GM18517 (cell line): ENCODE measurements at regions not wholly inside any gene's neighbourhood (a gene's known extent, or its start where the extent isn't known, plus 50 kb on each side); places are given as distances from the start of the nearest gene placed in this dataset.
"Not testable (repeated sequence)": the region's sequence is repeated elsewhere in the genome, so short reads cannot be mapped to it uniquely, and the experiment has no call there.

Experiments used
- ATAC-seq: cut with Tn5 transposase; IDR thresholded peaks from one replicate; pipeline ENCODE4 v1.9.1; 2021; ENCODE audit warnings: mild to moderate bottlenecking, moderate library complexity; ENCODE audit not compliant: unreplicated experiment

DNA sequence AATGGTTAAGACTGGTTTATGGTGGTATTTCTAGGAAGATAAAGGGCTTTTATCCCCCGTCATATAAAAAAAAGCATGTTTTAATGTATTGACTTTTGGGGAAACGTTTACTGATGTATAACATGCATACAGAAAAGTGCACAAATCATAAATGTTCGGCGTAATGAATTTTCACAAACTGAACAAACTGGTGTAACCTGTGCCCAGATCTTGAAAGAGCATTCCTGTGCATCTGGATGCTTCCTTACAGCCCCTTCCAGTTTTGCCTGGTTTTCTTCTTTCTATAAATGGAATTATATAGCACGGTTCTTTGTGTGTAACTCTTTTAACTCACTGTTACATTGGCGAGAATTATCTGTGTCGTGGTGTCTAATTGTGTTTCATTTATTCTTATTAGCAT lies 693.8 kb upstream of the TBX3 start:
- no peak for ATAC-seq

DNA sequence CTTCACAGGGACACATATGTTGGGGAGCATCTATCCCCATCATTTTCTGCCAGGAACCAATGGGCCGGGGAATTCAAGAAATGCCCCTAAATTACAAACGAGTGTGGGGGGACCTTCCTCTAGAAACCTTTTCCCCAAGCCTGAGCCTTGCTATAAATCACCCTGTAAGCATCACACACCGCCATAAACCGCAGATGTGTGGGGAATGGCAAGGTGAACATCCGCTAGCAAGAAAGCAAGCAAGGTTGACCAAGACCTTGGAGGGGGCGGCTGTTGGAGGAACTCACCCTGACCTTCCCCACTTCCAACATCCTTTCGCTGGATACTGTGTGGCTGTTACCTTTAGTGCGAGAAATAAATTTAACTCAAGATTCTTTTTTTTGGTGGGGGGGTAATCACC lies 693.3 kb upstream of the TBX3 start:
- ATAC-seq: no peak

DNA sequence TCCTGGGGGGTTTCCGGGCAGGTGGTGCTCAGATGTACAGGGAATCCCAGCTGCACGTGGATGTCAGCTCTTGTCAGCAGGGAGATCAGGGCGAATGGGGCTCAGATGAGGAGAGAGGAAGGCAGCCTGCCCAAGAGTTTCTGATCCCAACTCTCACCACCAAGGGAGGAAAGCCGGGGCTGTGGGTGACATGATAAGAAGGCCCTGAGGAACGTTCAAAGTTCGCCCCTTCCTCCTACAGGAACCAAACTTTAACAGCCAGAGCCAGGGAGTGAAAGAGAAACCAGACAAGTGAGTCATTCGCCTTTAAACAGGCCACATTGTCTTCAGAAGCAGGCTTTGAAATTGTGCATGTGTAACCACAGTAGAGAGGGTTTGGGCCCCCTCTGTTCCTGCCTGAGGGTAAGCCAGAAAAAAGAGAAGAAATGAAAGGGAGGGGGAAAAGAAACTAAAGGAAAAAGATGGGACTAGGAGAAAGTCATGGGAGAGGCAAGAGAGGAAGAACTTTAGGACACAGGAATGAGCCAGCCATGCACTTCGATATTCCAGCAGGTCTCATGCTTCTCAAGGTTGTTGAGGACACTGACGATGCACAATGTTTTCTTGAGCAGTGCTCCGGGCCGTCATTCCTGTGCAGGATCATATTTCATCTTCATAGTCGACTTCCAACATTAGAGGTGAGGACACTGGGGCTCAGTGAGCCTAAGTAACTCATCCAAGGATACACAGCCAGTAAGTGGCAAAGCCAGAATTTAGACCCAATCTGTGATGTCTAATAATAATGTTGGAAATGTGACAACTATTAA lies 691.4 kb upstream of the TBX3 start:
- ATAC-seq: peak; percentile 96

DNA sequence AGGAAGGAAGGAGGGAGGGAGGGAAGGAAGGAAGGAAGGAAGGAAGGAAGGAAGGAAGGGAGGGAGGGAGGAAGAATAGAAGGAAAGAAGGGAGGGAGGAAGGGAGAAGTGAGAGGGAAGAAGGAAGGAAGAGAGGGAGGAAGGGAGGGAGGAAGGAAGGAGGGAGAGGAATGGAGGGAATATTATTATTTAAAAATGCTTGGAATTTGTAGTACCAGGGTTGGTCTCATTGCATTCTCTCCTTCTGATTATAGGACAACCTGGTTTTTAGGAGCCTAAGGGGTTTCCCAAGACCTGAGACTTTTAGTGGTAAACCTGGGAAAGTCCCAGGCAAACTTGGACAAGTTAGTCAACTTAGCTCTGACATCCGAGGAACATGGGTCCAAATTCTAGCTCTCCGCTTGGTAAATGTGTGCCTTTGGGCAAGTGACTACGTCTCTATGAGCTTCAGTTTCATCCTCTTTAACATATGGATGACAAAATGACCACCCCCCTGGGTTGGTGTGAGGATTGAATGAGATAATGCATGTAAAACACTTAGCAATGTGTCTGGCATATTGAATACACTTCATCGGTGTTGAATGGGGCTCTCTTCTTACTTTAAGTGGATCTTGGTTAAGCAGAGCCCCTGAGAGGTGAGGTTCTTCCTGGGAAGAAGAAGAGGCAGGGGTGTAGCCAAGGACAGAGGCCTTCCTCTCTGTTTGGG lies 690.7 kb upstream of the TBX3 start:
- peak; percentile 12 for ATAC-seq

DNA sequence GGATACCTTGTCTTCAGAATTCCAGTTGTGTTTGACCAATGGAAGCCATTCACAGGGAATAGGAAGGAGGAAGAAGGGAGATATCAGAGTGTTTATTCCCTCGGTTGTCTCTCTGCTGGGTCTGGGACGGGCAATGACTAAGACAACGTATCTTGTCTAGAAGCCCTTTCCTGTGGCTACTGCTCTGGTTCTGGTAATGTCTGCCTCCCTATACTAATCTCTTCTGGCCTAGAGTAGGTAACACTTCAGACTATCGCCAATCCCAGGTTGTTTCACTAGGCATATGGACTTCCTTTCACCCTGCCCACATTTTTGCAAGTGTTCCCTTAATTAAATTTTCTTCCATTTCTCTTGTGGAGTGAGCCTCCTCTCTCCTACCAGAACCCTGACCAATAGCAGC lies 687.7 kb upstream of the TBX3 start:
- no peak for ATAC-seq

DNA sequence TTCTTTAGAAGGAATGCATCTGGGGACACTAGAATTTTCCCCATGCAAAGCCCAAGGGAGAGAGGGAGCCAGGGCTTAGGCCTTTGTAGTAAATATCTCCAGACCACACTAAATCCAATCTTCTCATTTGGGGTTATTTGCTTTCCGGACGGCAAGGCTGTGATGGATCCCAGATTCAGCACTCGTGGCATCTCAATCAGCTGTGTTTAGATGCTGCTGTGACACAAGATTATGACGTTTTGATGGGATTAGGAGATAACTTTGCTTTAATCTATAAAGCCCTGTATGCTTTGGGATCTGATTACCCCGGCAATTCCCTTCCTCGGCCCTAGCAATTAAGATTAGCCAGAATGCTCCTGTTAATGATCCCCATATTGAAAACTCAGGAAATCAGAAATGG lies 686.7 kb upstream of the TBX3 start:
- ATAC-seq: no peak

DNA sequence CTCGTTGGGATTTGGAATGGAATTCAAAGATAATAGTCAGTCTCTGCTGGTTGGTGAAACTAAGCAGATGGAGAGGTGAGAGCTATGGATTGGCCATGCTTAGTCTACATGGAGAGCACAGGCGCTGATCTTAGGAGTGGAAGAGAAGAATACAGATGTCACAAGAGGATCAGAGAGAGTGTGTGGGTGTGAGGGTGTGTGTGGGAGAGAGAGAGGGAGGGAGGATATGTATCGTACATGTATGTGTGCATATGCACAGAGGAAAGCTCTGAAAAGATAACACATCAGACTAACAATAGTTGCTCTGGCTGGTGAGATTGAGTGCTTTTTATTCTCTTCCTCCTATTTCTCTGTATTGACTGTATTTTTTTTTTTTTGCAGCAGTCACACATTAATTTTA lies 686.2 kb upstream of the TBX3 start:
- ATAC-seq: no peak

DNA sequence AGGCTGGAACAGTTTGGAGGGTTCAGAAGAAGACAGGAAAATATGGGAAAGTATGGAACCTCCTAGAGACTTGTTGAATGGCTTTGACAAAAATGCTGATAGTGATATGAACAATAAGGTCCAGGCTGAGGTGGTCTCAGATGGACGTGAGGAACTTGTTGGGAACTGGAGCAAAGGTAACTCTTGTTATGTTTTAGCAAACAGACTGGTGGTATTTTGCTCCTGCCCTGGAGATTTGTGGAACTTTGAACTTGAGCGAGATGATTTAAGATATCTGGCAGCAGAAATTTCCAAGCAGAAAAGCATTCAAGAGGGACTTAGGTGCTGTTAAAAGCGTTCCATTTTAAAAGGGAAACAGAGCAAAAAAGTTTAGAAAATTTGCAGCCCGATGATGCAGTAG lies 682.3 kb upstream of the TBX3 start:
- ATAC-seq: not testable (repeated sequence)

DNA sequence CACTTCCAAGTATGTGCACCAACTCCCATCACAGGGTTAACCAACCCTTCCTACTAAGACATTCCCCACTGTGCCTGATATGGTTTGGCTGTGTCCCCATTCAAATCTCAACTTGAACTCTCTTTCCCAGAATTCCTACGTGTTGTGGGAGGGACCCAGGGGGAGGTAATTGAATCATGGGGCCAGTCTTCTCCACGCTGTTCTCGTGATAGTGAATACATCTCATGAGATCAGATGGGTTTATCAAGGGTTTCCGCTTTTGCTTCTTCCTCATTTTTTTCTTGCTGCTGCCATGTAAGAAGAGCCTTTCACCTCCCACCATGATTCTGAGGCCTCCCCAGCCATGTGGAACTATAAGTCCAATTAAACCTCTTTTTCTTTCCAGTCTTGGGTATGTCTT lies 681.8 kb upstream of the TBX3 start:
- not testable (repeated sequence) for ATAC-seq

DNA sequence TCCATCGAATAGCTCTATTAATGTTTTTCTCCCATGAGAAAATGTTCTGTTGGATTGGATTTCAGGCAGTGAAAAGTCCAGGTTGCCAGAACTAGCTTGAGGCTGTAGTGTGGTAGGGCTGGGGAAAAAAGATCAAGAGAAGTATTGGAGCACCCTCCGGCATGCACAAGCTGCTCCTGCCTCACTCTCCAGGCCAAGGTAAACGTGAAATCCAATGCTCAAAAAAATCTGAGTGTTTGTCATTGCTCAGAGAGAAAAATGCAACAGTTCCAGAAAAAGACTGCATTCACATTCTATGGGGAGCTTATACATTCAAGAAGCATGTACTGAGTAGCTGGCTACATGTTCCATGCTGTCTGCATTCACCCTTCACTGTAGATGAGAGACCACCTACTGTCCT lies 680.9 kb upstream of the TBX3 start:
- ATAC-seq: no peak

DNA sequence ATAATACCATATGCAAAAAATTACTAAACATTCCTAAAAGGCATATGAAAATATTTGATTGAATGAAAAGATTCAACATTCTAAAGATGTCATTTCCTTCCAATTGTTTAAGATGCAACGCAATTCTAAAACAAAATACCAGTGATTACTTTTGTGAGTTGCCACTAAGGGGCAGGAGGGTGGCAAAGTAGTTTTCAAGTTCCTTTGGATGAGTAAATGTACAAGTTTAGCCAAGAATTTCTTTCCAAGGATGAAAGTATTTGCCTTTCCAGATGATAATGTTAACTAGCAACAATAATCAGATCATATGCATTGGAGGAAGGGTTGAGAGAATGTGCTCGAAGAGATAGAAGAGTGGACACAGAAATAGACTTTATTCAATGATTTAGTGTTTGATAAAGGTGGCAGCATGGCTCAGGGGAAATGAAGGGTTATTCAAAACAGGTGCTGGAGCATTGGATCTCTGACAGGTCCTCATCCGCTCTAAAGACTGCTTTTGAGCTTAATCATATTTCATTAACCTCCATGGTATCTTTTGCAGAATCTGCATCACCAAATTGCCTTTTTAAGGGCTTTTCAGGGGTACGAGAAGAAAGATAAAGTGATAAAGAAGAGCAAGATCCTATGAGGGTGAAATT lies 678.5 kb upstream of the TBX3 start:
- ATAC-seq: no peak

DNA sequence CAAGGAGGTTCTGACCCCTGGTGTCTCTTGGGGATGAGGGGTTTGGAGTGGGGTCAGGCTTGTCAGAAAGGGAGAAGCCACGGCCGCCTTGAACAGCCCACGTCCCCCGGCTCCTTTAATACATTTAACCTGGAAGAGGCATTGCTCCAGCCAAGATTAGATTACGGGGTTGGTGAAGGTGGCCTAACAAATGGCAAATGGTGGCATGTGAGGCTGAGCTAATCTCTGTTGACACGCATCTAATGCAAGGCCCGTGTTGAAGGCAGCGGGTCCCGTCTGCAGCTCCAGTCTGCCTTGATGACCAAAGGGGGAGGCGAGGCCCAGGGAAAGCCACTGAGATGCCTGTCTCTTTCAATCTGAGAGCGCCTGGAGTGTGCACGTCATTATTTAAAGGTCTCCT lies 673.7 kb upstream of the TBX3 start:
- no peak for ATAC-seq

DNA sequence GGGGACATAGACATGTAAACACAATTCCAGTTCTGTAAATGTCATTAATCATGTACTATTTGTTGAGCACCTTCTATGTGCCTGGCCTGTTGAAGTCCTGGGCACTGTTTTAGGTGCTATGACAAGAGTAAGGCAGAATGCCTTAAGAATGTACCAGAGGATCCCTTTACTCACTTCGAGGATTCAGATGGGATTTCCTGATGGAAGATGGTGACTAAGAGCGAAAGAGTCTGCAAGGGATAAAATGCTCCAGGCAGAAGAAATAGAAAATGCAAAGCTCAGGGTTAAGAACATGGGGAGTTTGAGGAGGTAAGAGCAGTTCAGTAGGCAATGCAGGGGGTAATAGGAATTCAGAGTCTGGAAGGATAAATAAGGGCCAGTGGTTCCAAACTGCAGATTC lies 671.3 kb upstream of the TBX3 start:
- ATAC-seq: no peak

DNA sequence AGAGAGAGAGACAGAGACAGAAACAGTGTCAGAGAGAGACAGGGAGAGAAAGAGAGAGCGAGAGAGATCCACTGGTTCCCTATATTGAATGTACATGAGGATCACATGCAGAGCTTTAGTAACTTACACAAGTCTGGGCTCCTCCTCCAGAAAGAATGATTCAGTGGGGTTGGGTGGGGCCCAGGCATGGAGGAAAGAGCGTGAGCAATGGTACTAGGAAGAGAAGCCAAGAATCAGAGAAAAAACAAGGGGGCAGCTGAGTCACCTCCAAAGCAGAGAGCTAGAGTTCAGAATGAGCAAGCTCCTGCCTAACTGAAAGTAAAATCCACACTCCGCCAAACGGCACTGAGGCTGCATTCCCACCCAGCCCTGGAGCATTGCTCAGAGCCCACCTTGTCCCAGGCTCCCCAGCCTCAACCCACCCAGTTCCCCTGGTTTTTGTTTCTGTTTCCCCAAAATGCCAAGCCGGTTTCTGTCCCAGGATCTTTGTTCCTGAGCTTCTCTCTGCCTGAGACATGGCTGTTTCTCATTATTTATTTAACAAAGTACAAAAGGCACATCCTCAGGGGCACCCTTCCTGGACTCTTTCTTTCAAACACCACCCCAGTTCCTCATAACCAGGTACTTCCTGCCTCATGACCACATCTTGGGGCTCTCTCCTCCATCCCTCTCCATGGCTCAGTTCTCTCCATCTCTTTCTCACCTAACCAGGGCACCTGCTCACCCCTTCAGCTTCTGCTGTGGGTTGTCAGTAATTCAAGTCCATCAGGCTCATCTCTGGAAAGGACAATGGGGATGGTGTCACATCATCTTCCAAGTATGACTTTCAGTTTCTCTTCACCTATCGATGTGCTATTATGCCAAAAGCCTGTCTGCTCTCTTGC lies 670.3 kb upstream of the TBX3 start:
- no peak for ATAC-seq

DNA sequence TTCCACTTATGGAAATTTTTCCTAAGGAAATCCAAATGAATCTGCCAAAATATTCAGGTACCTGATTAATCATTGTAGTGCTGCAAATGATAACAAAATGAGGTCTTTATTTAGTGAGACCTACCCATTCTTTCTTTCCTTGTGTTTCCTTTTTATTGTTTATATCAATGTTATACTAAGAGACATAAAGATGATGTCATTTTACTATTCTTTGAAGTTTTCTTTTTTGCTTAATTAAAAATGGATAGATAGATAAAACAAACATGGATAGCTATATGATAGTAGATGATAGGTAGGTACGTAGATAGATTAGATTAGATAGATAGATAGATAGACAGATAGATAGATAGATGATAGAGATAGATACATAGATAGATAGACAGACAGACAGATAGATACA lies 669.5 kb upstream of the TBX3 start:
- no peak for ATAC-seq

DNA sequence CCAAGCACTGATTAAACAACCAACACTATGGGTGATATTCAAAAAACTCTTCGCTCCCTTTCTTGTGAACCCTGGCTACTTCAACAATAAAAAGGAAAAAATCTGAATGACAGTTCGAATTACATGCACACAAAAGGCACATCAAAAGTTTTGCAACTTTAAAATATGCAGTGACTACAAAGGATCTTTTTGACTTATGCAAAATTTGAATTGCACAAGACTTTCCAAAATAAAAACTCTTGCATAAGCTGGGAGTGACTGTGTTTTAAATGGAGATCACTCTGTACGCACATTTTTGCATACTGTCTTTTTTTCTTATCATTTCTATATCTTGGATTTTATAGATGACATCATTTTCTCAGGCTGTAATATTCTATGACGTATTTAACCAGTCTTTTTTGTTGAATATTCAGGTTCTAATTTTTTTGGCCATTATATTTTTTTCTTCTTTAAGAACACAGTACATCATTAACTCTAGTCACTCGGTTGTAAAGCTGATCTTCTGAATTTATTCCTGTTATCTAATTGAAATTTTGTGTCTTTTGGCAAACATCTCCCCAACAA lies 667.6 kb upstream of the TBX3 start:
- no peak for ATAC-seq

DNA sequence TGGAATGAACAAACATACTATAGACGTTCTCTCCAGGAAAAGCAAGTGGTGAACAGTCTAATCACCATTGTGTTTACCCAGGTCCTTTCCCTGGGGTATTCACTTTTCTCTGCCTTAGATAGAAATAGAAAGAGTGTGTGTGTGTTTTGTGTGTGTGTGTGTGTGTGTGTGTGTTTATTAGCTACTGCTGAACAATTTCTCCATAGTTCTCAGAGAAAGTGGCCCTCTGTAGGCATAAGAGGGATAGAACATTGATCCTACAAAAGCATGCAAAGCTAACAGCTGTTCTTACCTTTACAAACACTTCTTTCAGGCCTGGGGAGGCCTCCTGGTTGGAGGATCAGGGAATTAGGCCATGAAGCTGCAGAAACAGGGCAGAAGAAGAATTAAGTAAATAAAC lies 665.7 kb upstream of the TBX3 start:
- ATAC-seq: no peak

DNA sequence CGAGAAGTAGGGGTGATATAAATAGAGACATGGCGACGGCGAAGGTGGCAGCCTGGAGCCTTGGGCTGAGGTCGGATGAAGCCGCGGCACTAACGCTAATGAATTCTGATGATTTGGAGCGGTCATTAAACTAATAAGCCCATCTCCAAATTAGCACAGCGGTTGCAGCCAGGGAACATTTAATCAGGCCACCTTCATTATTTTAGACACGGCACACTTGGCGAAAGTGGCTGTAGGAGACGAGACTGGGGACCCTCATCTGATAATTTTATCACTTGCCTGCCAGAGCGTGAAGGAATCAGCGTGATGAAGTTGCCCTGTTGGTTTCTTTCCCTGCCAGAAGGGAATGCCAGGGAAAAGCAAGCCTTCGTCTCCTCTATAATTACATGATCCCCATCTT lies 664.3 kb upstream of the TBX3 start:
- no peak for ATAC-seq

DNA sequence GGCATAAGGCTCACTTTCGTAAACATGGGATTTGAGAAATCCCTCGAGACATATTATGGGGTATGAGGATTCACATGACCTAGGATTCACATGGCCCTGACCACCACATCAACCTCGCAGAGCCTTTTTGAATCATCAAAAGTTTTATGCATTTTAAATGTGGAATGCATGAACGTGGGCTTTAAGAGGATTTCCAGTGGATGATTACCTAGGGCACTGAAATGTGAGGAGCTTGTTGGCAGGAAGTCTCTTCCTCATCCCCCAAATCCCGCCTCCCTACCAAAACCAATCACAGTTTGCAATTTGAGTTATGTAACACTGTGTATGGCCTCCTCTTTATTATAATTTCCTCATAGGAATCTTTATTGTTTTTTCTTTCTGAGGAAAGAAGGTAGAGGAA lies 659.6 kb upstream of the TBX3 start:
- ATAC-seq: no peak

DNA sequence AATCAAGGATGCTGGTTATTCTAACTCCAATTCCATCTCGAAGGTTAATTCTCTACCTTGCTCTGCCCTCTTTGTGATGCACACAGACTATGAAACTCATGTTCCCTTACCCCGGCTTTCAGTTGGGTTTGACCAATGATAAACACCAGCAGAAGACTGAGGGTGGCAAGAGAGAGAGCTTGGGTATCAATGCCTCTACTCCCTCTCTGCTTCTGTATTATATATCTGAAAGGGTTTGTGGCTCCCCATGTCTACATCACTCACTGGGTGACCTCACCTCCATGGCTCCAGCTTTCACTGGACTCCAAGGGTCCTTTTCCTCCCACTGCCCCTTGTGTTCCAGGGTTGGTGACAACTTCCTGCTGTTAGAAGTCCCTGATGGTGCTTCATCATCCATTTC lies 659.0 kb upstream of the TBX3 start:
- ATAC-seq: no peak

DNA sequence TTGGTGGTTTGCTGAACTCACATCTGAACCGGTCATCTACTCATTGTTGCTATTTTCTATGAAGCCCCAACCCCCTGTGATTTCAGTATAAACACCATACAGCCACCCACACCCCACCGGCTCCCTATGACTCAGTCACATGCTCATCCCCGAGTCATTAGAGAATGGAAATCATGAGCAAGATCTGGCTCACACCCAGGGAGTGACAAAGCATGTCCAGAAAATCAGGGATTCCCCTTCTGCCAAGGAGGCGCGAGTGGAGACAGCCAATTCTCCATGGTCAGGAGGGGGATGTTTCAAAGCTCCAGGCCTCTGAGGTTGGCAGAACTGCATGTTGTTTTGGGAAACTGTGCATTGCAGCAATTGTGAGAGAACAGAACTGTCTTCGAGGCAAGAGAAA lies 657.5 kb upstream of the TBX3 start:
- ATAC-seq: no peak
